Colonic mucosa (tissue), 4 donors: ENCODE measurements at regions not wholly inside any gene's neighbourhood (a gene's known extent, or its start where the extent isn't known, plus 50 kb on each side); places are given as distances from the start of the nearest gene placed in this dataset.
"Not testable (repeated sequence)": the region's sequence is repeated elsewhere in the genome, so short reads cannot be mapped to it uniquely, and the experiment has no call there.

Source experiments
- DNase-seq: peaks from one replicate; pipeline ENCODE4 v3.0.0-alpha.2; 2020
- H3K27ac ChIP-seq: fragments of 200-600 bp; one replicate; pipeline ENCODE4 v1.8.0; 2021
- H3K27me3 ChIP-seq: fragments of 200-600 bp; one replicate; pipeline ENCODE4 v1.8.0; 2021
- H3K36me3 ChIP-seq: fragments of 200-600 bp; one replicate; pipeline ENCODE4 v1.8.0; 2021
- H3K4me1 ChIP-seq: fragments of 200-600 bp; one replicate; pipeline ENCODE4 v1.8.0; 2021; ENCODE audit warnings: mild to moderate bottlenecking
- H3K4me3 ChIP-seq: fragments of 200-600 bp; one replicate; pipeline ENCODE4 v1.8.0; 2021
- H3K9ac ChIP-seq, 2 donors: one replicate each; pipeline ENCODE4 v1.7.0; 2013; ENCODE audit warnings: control low read depth in 2 of 2, low read depth in 2 of 2, low read length in 2 of 2
- H3K9me3 ChIP-seq: fragments of 200-600 bp; one replicate; pipeline ENCODE4 v1.8.0; 2021
- CTCF ChIP-seq: fragments of 200-600 bp; IDR thresholded peaks from one replicate; pipeline ENCODE4 v1.8.0; 2022; ENCODE audit warnings: antibody characterized with exemption, mild to moderate bottlenecking
- intact Hi-C: fragments of 100-400 bp; cut with DNase I; formaldehyde crosslinking; loops from one replicate; pipeline ENCODE4 v1.14.1; 2022
- donor health status: healthy.
- donor health status: DM: no; HTN: no; CAD: no.
- donor health status: DM: no; HTN: no; CAD: no.

GRCh38 chr3:81841540-81841939 is 80.1 kb upstream of the GBE1 start:
- DNase-seq, result no peak
- intact Hi-C loops, result no loop called here
- no peak overlapping the region for H3K9ac ChIP-seq
- no peaks in the 10 kb centered on the region for H3K27me3 ChIP-seq
- H3K4me3 ChIP-seq, result no peak overlapping the region
- no peaks in the 10 kb centered on the region for H3K4me1 ChIP-seq
- H3K9me3 ChIP-seq, result no peaks in the 10 kb centered on the region
- no peaks in the 10 kb centered on the region for H3K36me3 ChIP-seq
- TF ChIP-seq CTCF, result no peak
- no peak overlapping the region for H3K27ac ChIP-seq

DNA sequence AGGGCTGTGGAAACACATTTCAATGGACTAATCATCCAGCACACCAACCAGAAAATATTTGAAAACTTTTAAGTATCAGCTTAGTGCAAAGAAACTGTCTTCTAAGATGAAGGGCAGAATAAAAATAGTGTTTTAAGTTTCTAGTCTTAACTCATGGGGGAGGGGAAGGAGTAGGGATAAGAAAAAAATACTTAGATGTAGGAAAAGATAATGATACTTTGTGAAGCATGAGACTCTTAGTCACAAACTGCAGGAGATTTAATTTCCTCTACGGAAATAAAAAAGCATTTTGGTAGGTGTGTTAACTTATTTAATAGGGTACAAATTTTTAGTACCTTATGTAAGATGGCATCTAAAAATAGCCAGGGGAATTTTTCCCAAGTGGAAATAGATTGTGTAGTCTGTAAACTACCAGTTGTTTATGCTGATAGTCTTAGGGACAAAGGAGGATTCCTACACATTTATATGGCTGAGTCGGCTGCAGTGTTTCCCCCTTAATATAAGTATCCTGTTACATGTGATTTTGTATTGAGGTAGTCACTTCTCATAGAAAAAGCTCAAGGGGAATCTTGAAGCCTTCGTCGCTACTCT is 78.2 kb upstream of the GBE1 start:
- intact Hi-C loops, result no loop called here

GRCh38 chr3:81838457-81838856 is 77.0 kb upstream of the GBE1 start:
- Histone ChIP-seq H3K9ac (no peak overlapping the region), H3K4me3 (no peak overlapping the region), H3K4me1 (no peaks in the 10 kb centered on the region), H3K27ac (no peak overlapping the region), H3K9me3 (no peaks in the 10 kb centered on the region), H3K36me3 (no peaks in the 10 kb centered on the region), H3K27me3 (no peaks in the 10 kb centered on the region)
- TF ChIP-seq CTCF, result no peak
- intact Hi-C loops, result no loop called here
- DNase-seq, result no peak

More for the DNA sequence above, 78.2 kb upstream of the GBE1 start:
- Histone ChIP-seq H3K4me1 (no peaks in the 10 kb centered on the region), H3K9ac (no peak overlapping the region), H3K27ac (no peak overlapping the region), H3K9me3 (no peaks in the 10 kb centered on the region), H3K36me3 (no peaks in the 10 kb centered on the region), H3K4me3 (no peak overlapping the region), H3K27me3 (no peaks in the 10 kb centered on the region)
- no peak for TF ChIP-seq CTCF
- DNase-seq, result no peak

- TF ChIP-seq CTCF, result no peak
- Histone ChIP-seq H3K27ac (no peak overlapping the region), H3K4me1 (no peaks in the 10 kb centered on the region), H3K27me3 (no peaks in the 10 kb centered on the region), H3K9me3 (no peaks in the 10 kb centered on the region), H3K36me3 (no peaks in the 10 kb centered on the region), H3K9ac (no peak overlapping the region), H3K4me3 (no peak overlapping the region)
- intact Hi-C loops, result no loop called here
- DNase-seq, result no peak
Observed at GRCh38 chr3:81837071-81837593, 75.7 kb upstream of the GBE1 start.

DNA sequence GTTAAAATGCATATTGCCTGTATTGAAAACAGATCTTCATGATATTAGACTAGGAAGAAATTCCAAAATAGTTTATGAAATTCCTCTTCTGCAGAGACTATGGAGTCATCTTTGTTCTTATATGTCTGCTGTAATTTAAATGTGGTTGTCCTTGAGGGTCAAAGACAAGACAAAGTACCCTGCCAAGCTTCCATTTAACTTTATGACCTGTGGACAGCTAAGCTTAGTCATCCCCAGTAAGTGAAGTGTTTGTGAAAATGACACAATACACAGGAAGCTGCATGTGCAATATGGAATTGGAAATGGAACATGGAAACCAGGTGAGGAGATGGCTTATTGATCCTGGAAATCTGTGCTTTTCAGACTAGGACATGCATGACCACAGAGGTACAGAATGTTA is 68.5 kb upstream of the GBE1 start:
- Histone ChIP-seq H3K36me3 (no peaks in the 10 kb centered on the region), H3K4me3 (no peak overlapping the region), H3K27ac (no peak overlapping the region), H3K9ac (no peak overlapping the region), H3K9me3 (no peaks in the 10 kb centered on the region), H3K4me1 (no peaks in the 10 kb centered on the region), H3K27me3 (no peaks in the 10 kb centered on the region)
- intact Hi-C loops, result no loop called here
- DNase-seq, result no peak
- no peak for TF ChIP-seq CTCF

DNA sequence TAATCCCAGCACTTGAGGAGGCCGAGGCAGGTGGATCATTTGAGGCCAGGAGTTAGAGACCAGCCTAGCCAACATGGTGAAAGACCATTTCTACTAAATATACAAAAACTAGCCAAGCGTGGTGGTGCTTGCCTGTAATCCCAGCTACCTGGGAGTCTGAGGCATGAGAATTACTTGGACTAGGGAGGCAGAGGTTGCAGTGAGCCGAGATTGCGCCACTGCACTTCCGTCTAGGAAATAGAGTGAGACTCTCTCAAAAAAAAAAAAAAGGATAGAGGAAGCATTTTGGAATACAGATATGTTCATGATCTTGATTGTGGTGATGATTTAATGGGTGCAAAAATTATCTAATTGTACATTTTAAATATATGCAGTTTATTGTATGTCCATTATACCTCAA is 67.8 kb upstream of the GBE1 start:
- H3K27me3 ChIP-seq, H3K36me3 ChIP-seq, H3K9me3 ChIP-seq, H3K4me3 ChIP-seq, DNase-seq, H3K9ac ChIP-seq, H3K4me1 ChIP-seq, H3K27ac ChIP-seq, intact Hi-C loops: not testable (repeated sequence)
